GM18498 (cell line): ENCODE measurements at regions not wholly inside any gene's neighbourhood (a gene's known extent, or its start where the extent isn't known, plus 50 kb on each side); places are given as distances from the start of the nearest gene placed in this dataset.

Experiments used
- ATAC-seq: cut with Tn5 transposase; IDR thresholded peaks from one replicate; pipeline ENCODE4 v1.9.1; 2021; ENCODE audit warnings: mild to moderate bottlenecking, moderate library complexity; ENCODE audit not compliant: unreplicated experiment

- no peak for ATAC-seq
Observed at GRCh38 chr11:37572491-37573171, 974.6 kb upstream of the RAG2 start.

- ATAC-seq: no peak
Observed at GRCh38 chr11:37571246-37571645, 973.2 kb upstream of the RAG2 start.

- ATAC-seq: no peak
Observed at GRCh38 chr11:37560991-37561390, 963.0 kb upstream of the RAG2 start.

GRCh38 chr11:37560346-37560745 is 962.3 kb upstream of the RAG2 start:
- ATAC-seq: no peak

GRCh38 chr11:37558619-37559210 is 960.7 kb upstream of the RAG2 start:
- ATAC-seq: no peak

GRCh38 chr11:37557990-37558389 is 960.0 kb upstream of the RAG2 start:
- no peak for ATAC-seq

- no peak for ATAC-seq
Observed at GRCh38 chr11:37552284-37552683, 954.2 kb upstream of the RAG2 start.

GRCh38 chr11:37544491-37544890 is 946.5 kb upstream of the RAG2 start:
- ATAC-seq: no peak

- ATAC-seq: no peak
Observed at GRCh38 chr11:37533830-37534229, 935.8 kb upstream of the RAG2 start.

- no peak for ATAC-seq
Observed at GRCh38 chr11:37533087-37533486, 935.1 kb upstream of the RAG2 start.

- ATAC-seq: no peak
Observed at GRCh38 chr11:37532271-37532670, 934.2 kb upstream of the RAG2 start.

GRCh38 chr11:37527545-37527944 is 929.5 kb upstream of the RAG2 start:
- no peak for ATAC-seq

GRCh38 chr11:37525336-37525735 is 927.3 kb upstream of the RAG2 start:
- ATAC-seq: no peak

GRCh38 chr11:37519781-37520180 is 921.7 kb upstream of the RAG2 start:
- ATAC-seq: no peak

GRCh38 chr11:37512156-37512780 is 914.2 kb upstream of the RAG2 start:
- ATAC-seq: no peak

- no peak for ATAC-seq
Observed at GRCh38 chr11:37511425-37511933, 913.4 kb upstream of the RAG2 start.

- no peak for ATAC-seq
Observed at GRCh38 chr11:37509506-37509905, 911.5 kb upstream of the RAG2 start.

GRCh38 chr11:37506531-37506930 is 908.5 kb upstream of the RAG2 start:
- no peak for ATAC-seq

GRCh38 chr11:37505406-37505805 is 907.4 kb upstream of the RAG2 start:
- ATAC-seq: no peak

GRCh38 chr11:37504921-37505320 is 906.9 kb upstream of the RAG2 start:
- ATAC-seq: no peak

- peak; percentile 93 for ATAC-seq
Observed at GRCh38 chr11:37504060-37504611, 906.1 kb upstream of the RAG2 start.
